NCI-H1436 (cell line): ENCODE measurements at regions not wholly inside any gene's neighbourhood (a gene's known extent, or its start where the extent isn't known, plus 50 kb on each side); places are given as distances from the start of the nearest gene placed in this dataset.
"Not testable (repeated sequence)": the region's sequence is repeated elsewhere in the genome, so short reads cannot be mapped to it uniquely, and the experiment has no call there.

Experiments
- DNase-seq: peaks from one replicate; lab custom pipeline; 2025; lab: John Stamatoyannopoulos, UW

GRCh38 chr12:18008642-18009041 is 81.4 kb downstream of the RERGL start:
- no peak for DNase-seq

GRCh38 chr12:17999174-17999801 is 90.7 kb downstream of the RERGL start:
- DNase-seq = no peak

GRCh38 chr12:17992002-17992656 is 97.9 kb downstream of the RERGL start:
- DNase-seq = no peak

GRCh38 chr12:17982556-17982955 is 107.4 kb downstream of the RERGL start:
- DNase-seq = no peak

GRCh38 chr12:17976202-17976601 is 113.8 kb downstream of the RERGL start:
- no peak for DNase-seq

- DNase-seq = no peak
Measured at GRCh38 chr12:17975763-17976162, 114.2 kb downstream of the RERGL start.

GRCh38 chr12:17975239-17975638 is 114.8 kb downstream of the RERGL start:
- DNase-seq = no peak

- no peak for DNase-seq
Measured at GRCh38 chr12:17971850-17972249, 118.1 kb downstream of the RERGL start.

GRCh38 chr12:17954788-17955187 is 135.2 kb downstream of the RERGL start:
- DNase-seq = no peak

GRCh38 chr12:17950898-17951297 is 139.1 kb downstream of the RERGL start:
- no peak for DNase-seq

- peak; percentile 1 for DNase-seq
Measured at GRCh38 chr12:17949558-17950141, 140.3 kb downstream of the RERGL start.

- DNase-seq = no peak
Measured at GRCh38 chr12:17928708-17929366, 161.2 kb downstream of the RERGL start.

GRCh38 chr12:17918013-17918412 is 172.0 kb downstream of the RERGL start:
- no peak for DNase-seq

- DNase-seq = no peak
Measured at GRCh38 chr12:17884581-17884980, 205.4 kb downstream of the RERGL start.

- DNase-seq = no peak
Measured at GRCh38 chr12:17878714-17879113, 211.3 kb downstream of the RERGL start.

GRCh38 chr12:17875230-17875629 is 214.8 kb downstream of the RERGL start:
- no peak for DNase-seq

- DNase-seq = no peak
Measured at GRCh38 chr12:17866802-17867201, 223.2 kb downstream of the RERGL start.

GRCh38 chr12:17855548-17855947 is 234.4 kb downstream of the RERGL start:
- not testable (repeated sequence) for DNase-seq

- no peak for DNase-seq
Measured at GRCh38 chr12:17853054-17853453, 236.9 kb downstream of the RERGL start.

GRCh38 chr12:17841496-17841895 is 248.5 kb downstream of the RERGL start:
- no peak for DNase-seq

GRCh38 chr12:17829813-17830212 is 260.2 kb downstream of the RERGL start:
- no peak for DNase-seq

- DNase-seq = no peak
Measured at GRCh38 chr12:17818931-17819330, 271.1 kb downstream of the RERGL start.

GRCh38 chr12:17810399-17810798 is 279.6 kb downstream of the RERGL start:
- no peak for DNase-seq
